SK-N-SH (cell line): ENCODE measurements at regions not wholly inside any gene's neighbourhood (a gene's known extent, or its start where the extent isn't known, plus 50 kb on each side); places are given as distances from the start of the nearest gene placed in this dataset.
A peak's percentile ranks its signal among the peaks of the same experiment; 100 is the strongest.

Experiments used
- CTCF ChIA-PET: fragments of 300-600, 350-600 bp; formaldehyde crosslinking; extraction: SDS; loops from one replicate; lab custom pipeline; 2021; lab: Yijun Ruan, JAX
- POLR2A ChIA-PET: fragments of 350-600 bp; sonication (Branson Sonifier 250); formaldehyde crosslinking; extraction: SDS; loops from one replicate; lab custom pipeline; 2020; ENCODE audit warnings: antibody characterized with exemption, inconsistent platforms; lab: Yijun Ruan, JAX
- DNase-seq: peaks from one replicate; pipeline ENCODE4 v3.0.0; 2012
- H2AFZ ChIP-seq: fragments of 200-600 bp; sonication (generic); 2 replicates; pipeline ENCODE4 v1.8.1; 2016; ENCODE audit warnings: antibody characterized with exemption, mild to moderate bottlenecking, low read depth
- H3F3A ChIP-seq: fragments of 200-600 bp; sonication (generic); replicated peaks from 2 replicates; pipeline ENCODE3; 2016; ENCODE audit warnings: antibody characterized with exemption, mild to moderate bottlenecking; ENCODE audit not compliant: insufficient read depth
- H3K27ac ChIP-seq, 2 experiments: fragments of 200-500 bp in 1 of 2; fragments of 200-600 bp in 1 of 2; sonication (Bioruptor generic) in 1 of 2; sonication (generic), shearing (Covaris generic) in 1 of 2; 2 replicates each; pipeline versions ENCODE4 v1.5.1 to v1.6.1; 2014 to 2016; ENCODE audit warnings: low read depth in 2 of 2, inconsistent platforms in 1 of 2, low read length in 1 of 2, mild to moderate bottlenecking in 1 of 2, mixed read lengths in 1 of 2
- H3K27me3 ChIP-seq: fragments of 200-600 bp; sonication (generic), shearing (Covaris generic); 2 replicates; pipeline ENCODE4 v1.6.1; 2016; ENCODE audit warnings: mixed run types; ENCODE audit not compliant: insufficient read depth
- H3K36me3 ChIP-seq, 2 experiments: fragments of 200-500 bp in 1 of 2; fragments of 200-600 bp in 1 of 2; sonication (Bioruptor generic) in 1 of 2; sonication (generic) in 1 of 2; replicated peaks in 1 of 2; 2 replicates each; pipeline versions ENCODE3 to v1.5.1; 2014 to 2016; ENCODE audit warnings: low read length in 1 of 2, mild to moderate bottlenecking in 1 of 2; ENCODE audit not compliant: insufficient read depth in 2 of 2, control insufficient read depth in 1 of 2
- H3K4me1 ChIP-seq, 2 experiments: fragments of 200-500 bp in 1 of 2; fragments of 200-600 bp in 1 of 2; sonication (Bioruptor generic) in 1 of 2; sonication (generic), shearing (Covaris generic) in 1 of 2; 2 replicates each; pipeline versions ENCODE4 v1.5.1 to v1.6.1; 2014 to 2016; ENCODE audit warnings: low read depth in 1 of 2, low read length in 1 of 2, mixed run types in 1 of 2; ENCODE audit not compliant: insufficient read depth in 2 of 2, control insufficient read depth in 1 of 2
- H3K4me2 ChIP-seq: fragments of 200-600 bp; sonication (generic), shearing (Covaris generic); 2 replicates; pipeline ENCODE4 v1.6.1; 2017; ENCODE audit warnings: mixed run types
- H3K4me3 ChIP-seq, 2 experiments: fragments of 200-500 bp in 1 of 2; fragments of 200-600 bp in 1 of 2; sonication (Bioruptor generic) in 1 of 2; sonication (generic), shearing (Covaris generic) in 1 of 2; 2 replicates each; pipeline versions ENCODE4 v1.5.1 to v1.8.1; 2014 to 2016; ENCODE audit warnings: low read depth in 2 of 2, inconsistent platforms in 1 of 2, low read length in 1 of 2, mild to moderate bottlenecking in 1 of 2, mixed read lengths in 1 of 2, moderate library complexity in 1 of 2
- H3K79me2 ChIP-seq: fragments of 200-600 bp; sonication (generic); 2 replicates; pipeline ENCODE4 v1.8.1; 2017; ENCODE audit warnings: mild to moderate bottlenecking; ENCODE audit not compliant: insufficient read depth
- H3K9ac ChIP-seq: fragments of 200-600 bp; sonication (generic); 2 replicates; pipeline ENCODE4 v1.6.1; 2017; ENCODE audit warnings: mixed run types
- H3K9me2 ChIP-seq: fragments of 200-600 bp; sonication (generic); 2 replicates; pipeline ENCODE4 v1.6.1; 2017; ENCODE audit warnings: mixed run types
- H3K9me3 ChIP-seq: fragments of 200-600 bp; sonication (generic); 2 replicates; pipeline ENCODE4 v1.6.1; 2017; ENCODE audit warnings: mixed run types, mild to moderate bottlenecking, moderate library complexity
- H4K20me1 ChIP-seq: fragments of 200-600 bp; sonication (generic); 2 replicates; pipeline ENCODE4 v1.6.1; 2017; ENCODE audit warnings: mild to moderate bottlenecking, mixed run types; ENCODE audit not compliant: insufficient read depth
- CHD2 ChIP-seq: fragments of 150-350 bp; IDR thresholded peaks from 2 replicates; pipeline ENCODE4 v1.6.1; 2018; ENCODE audit warnings: low read length; ENCODE audit not compliant: partially characterized antibody
- EP300 ChIP-seq, 2 experiments: IDR thresholded peaks; 2 replicates each; pipeline versions ENCODE4 v1.4.0 to v1.6.1; 2012; ENCODE audit warnings: borderline replicate concordance in 1 of 2, low read depth in 1 of 2, low read length in 1 of 2
- EZH2phosphoT487 ChIP-seq: fragments of 200-600 bp; sonication (generic); IDR thresholded peaks from 2 replicates; pipeline ENCODE4 v1.6.1; 2017; ENCODE audit warnings: low read depth, mixed run types, mild to moderate bottlenecking, antibody characterized with exemption, moderate library complexity, borderline replicate concordance
- NFIC ChIP-seq: IDR thresholded peaks from 2 replicates; pipeline ENCODE4 v1.4.0; 2012; ENCODE audit warnings: borderline replicate concordance
- PBX3 ChIP-seq: IDR thresholded peaks from 2 replicates; pipeline ENCODE4; 2012
- RAD21 ChIP-seq: IDR thresholded peaks from 2 replicates; pipeline ENCODE4 v1.6.1; 2012; ENCODE audit warnings: mild to moderate bottlenecking, low read length
- TCF12 ChIP-seq: IDR thresholded peaks from 2 replicates; pipeline ENCODE4 v1.4.0; 2012
- TEAD4 ChIP-seq: IDR thresholded peaks from 2 replicates; pipeline ENCODE4 v1.4.0; 2012; ENCODE audit warnings: mild to moderate bottlenecking, borderline replicate concordance; ENCODE audit not compliant: insufficient read depth
- WGBS: methylation state at CpG from one replicate; pipeline ENCODE4 v1.1.6; 2017; ENCODE audit warnings: low lambda C conversion rate; 5-methylcytosine and 5-hydroxymethylcytosine counted together
- TF ChIP-seq, protein P1 (sequence below): IDR thresholded peaks from 2 replicates; pipeline ENCODE4 v1.4.0; 2012; ENCODE audit warnings: low read depth
- TF ChIP-seq, protein P2 (sequence below): IDR thresholded peaks from 2 replicates; pipeline ENCODE4 v1.4.0; 2012; ENCODE audit warnings: low read depth, borderline replicate concordance

- Histone ChIP-seq H3K4me1 (peaks cover 18 to 26% of the 10 kb centered on the region in 2 experiments; a peak in 3 of 4 replicates), H3K36me3 (no peaks in the 10 kb centered on the region), H2AFZ (no peak overlapping the region), H3F3A (peaks cover 7% of the 10 kb centered on the region), H3K4me2 (no peak overlapping the region), H3K4me3 (no peak overlapping the region), H3K27ac (peak overlapping the region; percentile 65 to 71; a peak in 3 of 4 replicates), H3K9me3 (no peaks in the 10 kb centered on the region), H3K79me2 (no peaks in the 10 kb centered on the region), H3K9me2 (no peaks in the 10 kb centered on the region), H3K9ac (no peak overlapping the region), H3K27me3 (no peaks in the 10 kb centered on the region), H4K20me1 (no peaks in the 10 kb centered on the region)
- CTCF ChIA-PET: interaction anchor here (1.0 kb wide), 1 partner anchor 178 kb away, joined by 3 read pairs; no protein-coding TSS in a partner anchor
- peak; percentile 30 for DNase-seq
- TF ChIP-seq PBX3 (peak; percentile 43), TCF12 (peak; percentile 49), CHD2 (peak; percentile 35), EP300 (IDR thresholded peaks at IDR 0.05; ENCODE audit: borderline replicate concordance in 1 of 2, low read depth in 1 of 2, low read length in 1 of 2) (0 out of 4 replicates have a peak, but pooled peaks have one; percentile 23 to 37), RAD21 (no peak), NFIC (peak; percentile 15; the same call in 1 of the 2 replicates)
- TF ChIP-seq, protein P1, sequence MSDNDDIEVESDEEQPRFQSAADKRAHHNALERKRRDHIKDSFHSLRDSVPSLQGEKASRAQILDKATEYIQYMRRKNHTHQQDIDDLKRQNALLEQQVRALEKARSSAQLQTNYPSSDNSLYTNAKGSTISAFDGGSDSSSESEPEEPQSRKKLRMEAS: no peak
- POLR2A ChIA-PET: no interaction called here
- WGBS: 32% methylated on average over 2 of the region's 2 CpGs
Measured at GRCh38 chr1:199291022-199291740, 652.3 kb downstream of the PTPRC start.

GRCh38 chr1:199292896-199293295, 654.1 kb downstream of the PTPRC start:
- 81% methylated on average over 1 of the region's 1 CpG for WGBS
- ChIA-PET POLR2A (no interaction called here), CTCF (interaction anchor here (1.3 kb wide), 1 partner anchor 12 kb away, joined by 4 read pairs; no protein-coding TSS in a partner anchor)
- Histone ChIP-seq H3K4me1 (peaks cover 22 to 26% of the 10 kb centered on the region in 2 experiments; a peak in 3 of 4 replicates), H3K4me2 (no peak overlapping the region), H3K4me3 (no peak overlapping the region), H3K9ac (no peak overlapping the region), H3K27me3 (no peaks in the 10 kb centered on the region), H3K36me3 (no peaks in the 10 kb centered on the region), H3K27ac (peak overlapping the region in 1 of 2 experiments; percentile 53; a peak in 2 of 4 replicates), H3K9me2 (no peaks in the 10 kb centered on the region), H3K9me3 (no peaks in the 10 kb centered on the region), H2AFZ (no peak overlapping the region), H3K79me2 (no peaks in the 10 kb centered on the region), H3F3A (peaks cover 21% of the 10 kb centered on the region), H4K20me1 (no peaks in the 10 kb centered on the region)
- TF ChIP-seq, protein P2, sequence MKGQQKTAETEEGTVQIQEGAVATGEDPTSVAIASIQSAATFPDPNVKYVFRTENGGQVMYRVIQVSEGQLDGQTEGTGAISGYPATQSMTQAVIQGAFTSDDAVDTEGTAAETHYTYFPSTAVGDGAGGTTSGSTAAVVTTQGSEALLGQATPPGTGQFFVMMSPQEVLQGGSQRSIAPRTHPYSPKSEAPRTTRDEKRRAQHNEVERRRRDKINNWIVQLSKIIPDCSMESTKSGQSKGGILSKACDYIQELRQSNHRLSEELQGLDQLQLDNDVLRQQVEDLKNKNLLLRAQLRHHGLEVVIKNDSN: no peak
- peak; percentile 6 for TF ChIP-seq CHD2
- no peak for TF ChIP-seq TEAD4
- TF ChIP-seq EZH2phosphoT487: no peak
- TF ChIP-seq EP300 (IDR thresholded peaks at IDR 0.05; ENCODE audit: borderline replicate concordance in 1 of 2, low read depth in 1 of 2, low read length in 1 of 2): peak in 1 of 2 experiments; percentile 68; a peak in 2 of 4 replicates
- peak; percentile 16 for DNase-seq
